ENCODE measurements at regions not wholly inside any gene's neighbourhood (a gene's known extent, or its start where the extent isn't known, plus 50 kb on each side); places are given as distances from the start of the nearest gene placed in this dataset.
"Not testable (repeated sequence)": the region's sequence is repeated elsewhere in the genome, so short reads cannot be mapped to it uniquely, and the experiment has no call there.

- no peaks in the 10 kb centered on the region for H3K27me3 ChIP-seq (ENCODE audit: control insufficient read depth in 1 of 2, insufficient read depth in 2 of 2, low read length in 2 of 2)
- no peaks in the 10 kb centered on the region for H3K9me3 ChIP-seq (ENCODE audit: control insufficient read depth in 1 of 2, low read length in 2 of 2)
- H3K27ac ChIP-seq (ENCODE audit: low read depth, low read length) = no peak overlapping the region
- no peak overlapping the region for H3K9ac ChIP-seq (ENCODE audit: low read depth in 1 of 2, low read length in 2 of 2)
- H3K4me1 ChIP-seq (ENCODE audit: control insufficient read depth in 1 of 2, insufficient read depth in 2 of 2, low read length in 2 of 2) = peaks cover 0 to 3% of the 10 kb centered on the region in 2 donors
- H3K36me3 ChIP-seq (ENCODE audit: control insufficient read depth in 1 of 2, insufficient read depth in 2 of 2, low read length in 2 of 2) = no peaks in the 10 kb centered on the region
- no peak overlapping the region for H3K4me3 ChIP-seq (ENCODE audit: low read depth in 1 of 2, low read length in 2 of 2)
Observed at GRCh38 chr2:39570130-39570555, 95.6 kb upstream of the TMEM178A start.

DNA sequence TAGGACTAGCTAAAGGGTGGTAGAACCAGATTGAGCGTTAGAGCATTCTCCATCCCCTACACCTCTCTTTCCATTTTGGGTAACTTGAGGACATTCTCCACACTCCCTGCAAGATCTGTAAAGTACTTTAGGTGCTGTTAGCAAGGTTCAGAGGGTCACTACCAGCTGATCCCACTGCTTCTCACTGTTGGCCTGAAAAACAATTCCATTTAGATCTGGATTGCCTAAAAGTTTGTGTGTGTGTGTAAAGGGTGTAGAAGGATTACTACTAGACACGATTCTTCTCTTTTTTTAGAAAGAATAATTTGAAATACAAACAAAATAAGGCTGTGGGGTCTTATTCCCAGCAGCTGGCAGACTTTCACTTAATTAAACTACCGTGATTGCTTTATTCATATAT lies 95.1 kb upstream of the TMEM178A start:
- H3K27ac ChIP-seq (ENCODE audit: low read depth, low read length) = no peak overlapping the region
- H3K27me3 ChIP-seq (ENCODE audit: control insufficient read depth in 1 of 2, insufficient read depth in 2 of 2, low read length in 2 of 2) = no peaks in the 10 kb centered on the region
- H3K4me3 ChIP-seq (ENCODE audit: low read depth in 1 of 2, low read length in 2 of 2) = no peak overlapping the region
- peaks cover 0 to 3% of the 10 kb centered on the region in 2 donors for H3K4me1 ChIP-seq (ENCODE audit: control insufficient read depth in 1 of 2, insufficient read depth in 2 of 2, low read length in 2 of 2)
- H3K36me3 ChIP-seq (ENCODE audit: control insufficient read depth in 1 of 2, insufficient read depth in 2 of 2, low read length in 2 of 2) = no peaks in the 10 kb centered on the region
- no peak overlapping the region for H3K9ac ChIP-seq (ENCODE audit: low read depth in 1 of 2, low read length in 2 of 2)
- H3K9me3 ChIP-seq (ENCODE audit: control insufficient read depth in 1 of 2, low read length in 2 of 2) = no peaks in the 10 kb centered on the region

- no peaks in the 10 kb centered on the region for H3K27me3 ChIP-seq (ENCODE audit: control insufficient read depth in 1 of 2, insufficient read depth in 2 of 2, low read length in 2 of 2)
- H3K9me3 ChIP-seq (ENCODE audit: control insufficient read depth in 1 of 2, low read length in 2 of 2) = no peaks in the 10 kb centered on the region
- H3K36me3 ChIP-seq (ENCODE audit: control insufficient read depth in 1 of 2, insufficient read depth in 2 of 2, low read length in 2 of 2) = no peaks in the 10 kb centered on the region
- peaks cover 0 to 3% of the 10 kb centered on the region in 2 donors for H3K4me1 ChIP-seq (ENCODE audit: control insufficient read depth in 1 of 2, insufficient read depth in 2 of 2, low read length in 2 of 2)
- H3K9ac ChIP-seq (ENCODE audit: low read depth in 1 of 2, low read length in 2 of 2) = no peak overlapping the region
- H3K4me3 ChIP-seq (ENCODE audit: low read depth in 1 of 2, low read length in 2 of 2) = no peak overlapping the region
- no peak overlapping the region for H3K27ac ChIP-seq (ENCODE audit: low read depth, low read length)
Observed at GRCh38 chr2:39571111-39571731, 94.5 kb upstream of the TMEM178A start.

DNA sequence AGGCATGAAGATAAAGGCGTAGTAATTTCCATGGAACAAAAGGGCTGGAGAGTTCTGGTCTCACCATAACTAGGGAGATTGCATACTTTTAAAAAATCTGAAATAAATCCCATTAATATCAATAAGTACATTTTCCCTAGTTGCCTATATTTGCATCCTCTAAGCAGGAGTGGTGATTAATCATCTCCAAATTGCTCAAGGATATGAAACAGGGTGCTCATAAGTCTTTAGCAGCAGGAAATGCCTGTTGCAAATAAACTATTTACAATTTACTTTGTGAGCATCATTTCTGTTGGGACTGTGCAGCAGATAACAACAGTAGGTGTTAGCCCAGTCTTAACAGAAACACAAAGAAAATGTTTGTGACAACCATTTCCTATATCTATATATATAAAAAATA lies 92.4 kb upstream of the TMEM178A start:
- no peak overlapping the region for H3K27ac ChIP-seq (ENCODE audit: low read depth, low read length)
- no peaks in the 10 kb centered on the region for H3K9me3 ChIP-seq (ENCODE audit: control insufficient read depth in 1 of 2, low read length in 2 of 2)
- H3K4me1 ChIP-seq (ENCODE audit: control insufficient read depth in 1 of 2, insufficient read depth in 2 of 2, low read length in 2 of 2) = peaks cover 0 to 3% of the 10 kb centered on the region in 2 donors
- H3K27me3 ChIP-seq (ENCODE audit: control insufficient read depth in 1 of 2, insufficient read depth in 2 of 2, low read length in 2 of 2) = no peaks in the 10 kb centered on the region
- no peak overlapping the region for H3K4me3 ChIP-seq (ENCODE audit: low read depth in 1 of 2, low read length in 2 of 2)
- no peaks in the 10 kb centered on the region for H3K36me3 ChIP-seq (ENCODE audit: control insufficient read depth in 1 of 2, insufficient read depth in 2 of 2, low read length in 2 of 2)
- no peak overlapping the region for H3K9ac ChIP-seq (ENCODE audit: low read depth in 1 of 2, low read length in 2 of 2)

GRCh38 chr2:39581866-39582265 lies 83.9 kb upstream of the TMEM178A start:
- H3K36me3 ChIP-seq (ENCODE audit: control insufficient read depth in 1 of 2, insufficient read depth in 2 of 2, low read length in 2 of 2) = no peaks in the 10 kb centered on the region
- no peaks in the 10 kb centered on the region for H3K4me1 ChIP-seq (ENCODE audit: control insufficient read depth in 1 of 2, insufficient read depth in 2 of 2, low read length in 2 of 2)
- no peaks in the 10 kb centered on the region for H3K27me3 ChIP-seq (ENCODE audit: control insufficient read depth in 1 of 2, insufficient read depth in 2 of 2, low read length in 2 of 2)
- H3K27ac ChIP-seq (ENCODE audit: low read depth, low read length) = no peak overlapping the region
- no peak overlapping the region for H3K9ac ChIP-seq (ENCODE audit: low read depth in 1 of 2, low read length in 2 of 2)
- H3K4me3 ChIP-seq (ENCODE audit: low read depth in 1 of 2, low read length in 2 of 2) = no peak overlapping the region
- no peaks in the 10 kb centered on the region for H3K9me3 ChIP-seq (ENCODE audit: control insufficient read depth in 1 of 2, low read length in 2 of 2)

- no peaks in the 10 kb centered on the region for H3K9me3 ChIP-seq (ENCODE audit: control insufficient read depth in 1 of 2, low read length in 2 of 2)
- no peak overlapping the region for H3K4me3 ChIP-seq (ENCODE audit: low read depth in 1 of 2, low read length in 2 of 2)
- H3K4me1 ChIP-seq (ENCODE audit: control insufficient read depth in 1 of 2, insufficient read depth in 2 of 2, low read length in 2 of 2) = no peaks in the 10 kb centered on the region
- H3K27ac ChIP-seq (ENCODE audit: low read depth, low read length) = no peak overlapping the region
- H3K36me3 ChIP-seq (ENCODE audit: control insufficient read depth in 1 of 2, insufficient read depth in 2 of 2, low read length in 2 of 2) = no peaks in the 10 kb centered on the region
- H3K27me3 ChIP-seq (ENCODE audit: control insufficient read depth in 1 of 2, insufficient read depth in 2 of 2, low read length in 2 of 2) = no peaks in the 10 kb centered on the region
- no peak overlapping the region for H3K9ac ChIP-seq (ENCODE audit: low read depth in 1 of 2, low read length in 2 of 2)
Observed at GRCh38 chr2:39583213-39583612, 82.5 kb upstream of the TMEM178A start.

DNA sequence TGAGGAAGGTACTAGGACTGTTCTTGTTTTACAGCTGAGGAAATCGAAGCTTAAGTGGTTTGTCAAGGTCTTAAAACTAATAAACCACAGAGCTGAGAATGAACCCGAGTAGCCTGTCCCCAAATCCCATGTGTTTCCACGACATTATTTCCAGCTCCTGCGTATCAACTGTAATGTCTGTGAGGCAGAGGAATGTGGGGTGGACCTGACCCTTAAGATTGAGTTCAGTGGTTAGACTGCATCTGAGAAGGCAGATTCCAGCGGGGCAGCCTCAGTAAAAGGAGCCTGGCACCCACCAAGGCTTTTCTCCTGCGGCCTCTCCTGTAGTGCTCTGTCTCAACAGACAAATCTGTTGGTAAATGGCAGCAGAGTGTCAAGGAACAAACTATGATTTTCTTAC lies 81.9 kb upstream of the TMEM178A start:
- H3K4me3 ChIP-seq (ENCODE audit: low read depth in 1 of 2, low read length in 2 of 2) = no peak overlapping the region

DNA sequence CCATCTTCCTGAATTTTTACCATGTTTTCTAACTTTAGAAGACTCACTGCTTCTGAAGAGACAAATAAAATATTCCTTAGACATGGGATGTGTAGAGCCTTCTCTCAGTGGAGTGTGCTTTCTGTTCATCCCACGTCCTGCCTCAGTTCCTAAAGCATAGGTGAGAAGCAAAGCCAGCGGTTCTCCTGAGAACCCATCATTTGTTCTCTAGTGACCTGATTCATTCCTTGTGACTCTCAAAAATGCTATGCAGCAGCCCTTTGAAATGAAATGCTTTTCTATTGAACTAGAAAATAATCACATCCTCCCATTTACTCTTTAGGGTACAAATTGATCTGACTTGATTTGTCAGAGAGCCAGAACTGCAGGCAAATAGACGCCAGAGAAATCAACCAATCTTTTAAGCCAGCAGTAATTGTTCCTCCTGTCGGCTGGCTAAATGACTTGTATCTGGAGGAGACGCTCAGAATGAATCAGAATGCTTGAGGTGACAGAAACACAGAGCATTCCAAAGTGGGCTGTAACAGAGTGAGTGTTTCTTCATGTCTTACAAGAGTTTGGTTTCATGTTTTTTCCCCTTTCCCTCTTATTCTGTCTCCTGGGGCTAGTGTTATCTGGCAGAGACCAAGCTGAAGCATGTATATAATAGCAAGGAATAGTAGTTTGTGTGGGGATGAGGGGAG lies 81.3 kb upstream of the TMEM178A start:
- Histone ChIP-seq H3K4me1 (ENCODE audit: control insufficient read depth in 1 of 2, insufficient read depth in 2 of 2, low read length in 2 of 2) (no peaks in the 10 kb centered on the region), H3K36me3 (ENCODE audit: control insufficient read depth in 1 of 2, insufficient read depth in 2 of 2, low read length in 2 of 2) (no peaks in the 10 kb centered on the region), H3K27ac (ENCODE audit: low read depth, low read length) (no peak overlapping the region), H3K4me3 (ENCODE audit: low read depth in 1 of 2, low read length in 2 of 2) (no peak overlapping the region), H3K27me3 (ENCODE audit: control insufficient read depth in 1 of 2, insufficient read depth in 2 of 2, low read length in 2 of 2) (no peaks in the 10 kb centered on the region), H3K9ac (ENCODE audit: low read depth in 1 of 2, low read length in 2 of 2) (no peak overlapping the region), H3K9me3 (ENCODE audit: control insufficient read depth in 1 of 2, low read length in 2 of 2) (no peaks in the 10 kb centered on the region)

More for the DNA sequence above, 81.9 kb upstream of the TMEM178A start:
- H3K9ac ChIP-seq (ENCODE audit: low read depth in 1 of 2, low read length in 2 of 2) = no peak overlapping the region
- H3K4me1 ChIP-seq (ENCODE audit: control insufficient read depth in 1 of 2, insufficient read depth in 2 of 2, low read length in 2 of 2) = no peaks in the 10 kb centered on the region
- no peak overlapping the region for H3K27ac ChIP-seq (ENCODE audit: low read depth, low read length)
- H3K36me3 ChIP-seq (ENCODE audit: control insufficient read depth in 1 of 2, insufficient read depth in 2 of 2, low read length in 2 of 2) = no peaks in the 10 kb centered on the region
- no peaks in the 10 kb centered on the region for H3K9me3 ChIP-seq (ENCODE audit: control insufficient read depth in 1 of 2, low read length in 2 of 2)
- no peaks in the 10 kb centered on the region for H3K27me3 ChIP-seq (ENCODE audit: control insufficient read depth in 1 of 2, insufficient read depth in 2 of 2, low read length in 2 of 2)

DNA sequence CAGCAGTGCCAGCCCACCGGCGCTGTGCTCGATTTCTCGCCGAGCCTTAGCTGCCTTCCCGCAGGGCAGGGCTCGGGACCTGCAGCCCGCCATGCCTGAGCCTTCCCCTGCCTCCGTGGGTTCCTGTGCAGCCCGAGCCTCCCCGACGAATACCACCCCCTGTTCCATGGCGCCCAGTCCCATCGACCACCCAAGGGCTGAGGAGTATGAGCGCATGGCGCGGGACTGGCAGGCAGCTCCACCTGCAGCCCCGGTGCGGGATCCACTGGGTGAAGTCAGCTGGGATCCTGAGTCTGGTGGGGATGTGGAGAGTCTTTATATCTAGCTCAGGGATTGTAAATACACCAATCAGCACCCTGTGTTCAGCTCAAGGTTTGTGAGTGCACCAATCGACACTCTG lies 80.2 kb upstream of the TMEM178A start:
- H3K9ac ChIP-seq (ENCODE audit: low read depth in 1 of 2, low read length in 2 of 2); H3K4me3 ChIP-seq (ENCODE audit: low read depth in 1 of 2, low read length in 2 of 2); H3K27me3 ChIP-seq (ENCODE audit: control insufficient read depth in 1 of 2, insufficient read depth in 2 of 2, low read length in 2 of 2); H3K4me1 ChIP-seq (ENCODE audit: control insufficient read depth in 1 of 2, insufficient read depth in 2 of 2, low read length in 2 of 2); H3K27ac ChIP-seq (ENCODE audit: low read depth, low read length); H3K9me3 ChIP-seq (ENCODE audit: control insufficient read depth in 1 of 2, low read length in 2 of 2); H3K36me3 ChIP-seq (ENCODE audit: control insufficient read depth in 1 of 2, insufficient read depth in 2 of 2, low read length in 2 of 2): not testable (repeated sequence)

DNA sequence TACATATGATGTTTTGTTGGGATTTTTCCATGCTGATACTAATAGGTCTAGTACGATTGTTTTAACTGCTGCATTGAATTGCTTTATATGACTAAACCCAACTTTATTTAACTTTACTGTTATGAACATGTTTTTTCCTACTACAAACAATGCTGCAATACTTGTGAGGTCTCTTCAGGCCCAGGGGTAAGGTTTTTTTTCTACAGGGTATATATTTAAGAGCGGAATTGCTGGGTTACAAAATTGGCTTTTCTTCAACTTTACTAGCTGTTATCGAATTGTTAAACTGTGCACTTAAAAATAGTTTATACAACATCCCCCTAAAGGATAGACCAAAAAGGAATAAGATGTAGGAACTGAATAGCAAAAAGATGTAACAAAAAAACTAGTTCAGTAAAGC lies 78.5 kb upstream of the TMEM178A start:
- Histone ChIP-seq H3K27me3 (ENCODE audit: control insufficient read depth in 1 of 2, insufficient read depth in 2 of 2, low read length in 2 of 2) (no peaks in the 10 kb centered on the region), H3K9me3 (ENCODE audit: control insufficient read depth in 1 of 2, low read length in 2 of 2) (no peaks in the 10 kb centered on the region), H3K9ac (ENCODE audit: low read depth in 1 of 2, low read length in 2 of 2) (no peak overlapping the region), H3K4me3 (ENCODE audit: low read depth in 1 of 2, low read length in 2 of 2) (no peak overlapping the region), H3K4me1 (ENCODE audit: control insufficient read depth in 1 of 2, insufficient read depth in 2 of 2, low read length in 2 of 2) (no peaks in the 10 kb centered on the region), H3K36me3 (ENCODE audit: control insufficient read depth in 1 of 2, insufficient read depth in 2 of 2, low read length in 2 of 2) (no peaks in the 10 kb centered on the region), H3K27ac (ENCODE audit: low read depth, low read length) (no peak overlapping the region)

Measured in duodenal mucosa (tissue), 2 donors.